ENCODE measurements at regions not wholly inside any gene's neighbourhood (a gene's known extent, or its start where the extent isn't known, plus 50 kb on each side); places are given as distances from the start of the nearest gene placed in this dataset.

DNA sequence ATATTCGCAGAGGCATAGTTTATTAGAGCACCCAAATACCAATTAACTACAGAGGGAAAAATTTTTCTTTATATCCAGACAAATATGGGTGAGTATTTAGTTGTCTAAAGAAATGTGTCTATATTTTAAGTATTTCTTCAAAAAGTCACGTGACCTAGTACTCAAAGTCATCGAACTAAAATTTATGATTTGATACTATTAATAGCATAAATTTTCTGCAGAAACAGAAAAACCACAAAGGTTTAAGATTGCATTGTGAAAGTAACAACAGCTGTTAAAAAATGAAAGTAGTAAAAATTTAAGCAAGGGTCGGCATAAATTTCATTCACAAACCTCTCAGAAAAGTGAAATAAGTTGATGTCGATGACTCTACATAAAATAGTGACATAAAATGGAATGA lies 323.9 kb upstream of the RORB start:
- TF ChIP-seq, protein P1, sequence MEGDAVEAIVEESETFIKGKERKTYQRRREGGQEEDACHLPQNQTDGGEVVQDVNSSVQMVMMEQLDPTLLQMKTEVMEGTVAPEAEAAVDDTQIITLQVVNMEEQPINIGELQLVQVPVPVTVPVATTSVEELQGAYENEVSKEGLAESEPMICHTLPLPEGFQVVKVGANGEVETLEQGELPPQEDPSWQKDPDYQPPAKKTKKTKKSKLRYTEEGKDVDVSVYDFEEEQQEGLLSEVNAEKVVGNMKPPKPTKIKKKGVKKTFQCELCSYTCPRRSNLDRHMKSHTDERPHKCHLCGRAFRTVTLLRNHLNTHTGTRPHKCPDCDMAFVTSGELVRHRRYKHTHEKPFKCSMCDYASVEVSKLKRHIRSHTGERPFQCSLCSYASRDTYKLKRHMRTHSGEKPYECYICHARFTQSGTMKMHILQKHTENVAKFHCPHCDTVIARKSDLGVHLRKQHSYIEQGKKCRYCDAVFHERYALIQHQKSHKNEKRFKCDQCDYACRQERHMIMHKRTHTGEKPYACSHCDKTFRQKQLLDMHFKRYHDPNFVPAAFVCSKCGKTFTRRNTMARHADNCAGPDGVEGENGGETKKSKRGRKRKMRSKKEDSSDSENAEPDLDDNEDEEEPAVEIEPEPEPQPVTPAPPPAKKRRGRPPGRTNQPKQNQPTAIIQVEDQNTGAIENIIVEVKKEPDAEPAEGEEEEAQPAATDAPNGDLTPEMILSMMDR (IDR thresholded peaks at IDR 0.05; ENCODE audit: borderline replicate concordance, extremely low read depth, low read length, poor library complexity, severe bottlenecking), result no peak
- TF ChIP-seq EZH2 (IDR thresholded peaks at IDR 0.05; ENCODE audit: borderline replicate concordance, low read depth, low read length, severe bottlenecking), result no peak
